HEK293 (cell line): ENCODE measurements at regions not wholly inside any gene's neighbourhood (a gene's known extent, or its start where the extent isn't known, plus 50 kb on each side); places are given as distances from the start of the nearest gene placed in this dataset.
A peak's percentile ranks its signal among the peaks of the same experiment; 100 is the strongest.

ENCODE experiments used
- CTCF ChIA-PET: fragments of 350-600 bp; formaldehyde crosslinking; extraction: SDS; loops from one replicate; lab custom pipeline; 2021; ENCODE audit warnings: antibody characterized with exemption; lab: Yijun Ruan, JAX
- POLR2A ChIA-PET: fragments of 300-600 bp; formaldehyde crosslinking; extraction: SDS; loops from one replicate; lab custom pipeline; 2020; ENCODE audit warnings: antibody characterized with exemption, inconsistent platforms; lab: Yijun Ruan, JAX
- H3K27ac ChIP-seq: fragments of 200-500 bp; sonication (Bioruptor generic); 2 replicates; pipeline ENCODE4 v1.5.1; 2014; ENCODE audit warnings: low read depth, low read length, control low read depth, inconsistent platforms; ENCODE audit errors: extremely low read depth
- H3K36me3 ChIP-seq, 2 experiments: fragments of 200-500 bp in 1 of 2; sonication (Bioruptor generic) in 1 of 2; 1 replicate in 1 of 2; 2 replicates in 1 of 2; pipeline ENCODE4 v1.5.1; 2014 to 2017; ENCODE audit warnings: inconsistent platforms in 2 of 2, low read length in 2 of 2; ENCODE audit not compliant: control insufficient read depth in 2 of 2, insufficient read depth in 1 of 2
- H3K4me1 ChIP-seq: fragments of 200-500 bp; sonication (Bioruptor generic); 2 replicates; pipeline ENCODE4 v1.5.1; 2014; ENCODE audit warnings: mild to moderate bottlenecking, low read length, inconsistent platforms; ENCODE audit not compliant: control insufficient read depth, insufficient read depth
- H3K4me3 ChIP-seq: 2 replicates; pipeline ENCODE4 v1.5.1; 2011; ENCODE audit warnings: low read depth, mild to moderate bottlenecking, control low read depth, low read length, moderate library complexity
- H3K9me3 ChIP-seq: fragments of 200-500 bp; sonication (Bioruptor generic); 2 replicates; pipeline ENCODE4 v1.5.1; 2014; ENCODE audit warnings: low read depth, low read length, inconsistent platforms; ENCODE audit not compliant: control insufficient read depth, insufficient read depth
- ELK4 ChIP-seq: IDR thresholded peaks from 2 replicates; pipeline ENCODE4 v1.6.1; 2011; ENCODE audit warnings: mild to moderate bottlenecking, low read depth, low read length, borderline replicate concordance
- GLI2 ChIP-seq: fragments of 450-650 bp; formaldehyde crosslinking; IDR thresholded peaks from 2 replicates; pipeline ENCODE4; 2017; ENCODE audit warnings: missing biosample characterization, missing genetic modification characterization, low read depth, borderline replicate concordance
- GLIS1 ChIP-seq: fragments of 450-650 bp; formaldehyde crosslinking; IDR thresholded peaks from 2 replicates; pipeline ENCODE4 v1.5.1; 2016; ENCODE audit warnings: missing biosample characterization, missing genetic modification characterization
- SCRT2 ChIP-seq: fragments of 450-650 bp; formaldehyde crosslinking; IDR thresholded peaks from 2 replicates; pipeline ENCODE4 v1.5.1; 2016; ENCODE audit warnings: missing biosample characterization, missing genetic modification characterization
- TCF7L2 ChIP-seq: IDR thresholded peaks from 2 replicates; pipeline ENCODE4 v1.6.1; 2011; ENCODE audit warnings: low read depth, mild to moderate bottlenecking, inconsistent platforms, low read length, moderate library complexity, borderline replicate concordance
- TRIM28 ChIP-seq: IDR thresholded peaks from 2 replicates; pipeline ENCODE4 v1.6.1; 2011; ENCODE audit warnings: low read length, control low read depth, borderline replicate concordance
- YY2 ChIP-seq: fragments of 450-650 bp; formaldehyde crosslinking; IDR thresholded peaks from 2 replicates; pipeline ENCODE4 v1.5.1; 2016; ENCODE audit warnings: missing biosample characterization, missing genetic modification characterization
- ZBTB20 ChIP-seq: fragments of 450-650 bp; formaldehyde crosslinking; IDR thresholded peaks from 2 replicates; pipeline ENCODE4 v1.5.1; 2016; ENCODE audit warnings: missing biosample characterization, missing genetic modification characterization
- ZBTB7A ChIP-seq: fragments of 450-650 bp; formaldehyde crosslinking; IDR thresholded peaks from 2 replicates; pipeline ENCODE4 v1.5.1; 2016; ENCODE audit warnings: low read depth, missing biosample characterization, missing genetic modification characterization
- ZFP69B ChIP-seq: fragments of 450-650 bp; formaldehyde crosslinking; IDR thresholded peaks from 2 replicates; pipeline ENCODE4 v1.5.1; 2016; ENCODE audit warnings: missing biosample characterization, missing genetic modification characterization
- ZNF121 ChIP-seq: fragments of 450-650 bp; formaldehyde crosslinking; IDR thresholded peaks from 2 replicates; pipeline ENCODE4 v1.5.1; 2016; ENCODE audit warnings: missing biosample characterization, missing genetic modification characterization
- ZNF214 ChIP-seq: fragments of 450-650 bp; formaldehyde crosslinking; IDR thresholded peaks from 2 replicates; pipeline ENCODE4 v1.5.1; 2017; ENCODE audit warnings: missing biosample characterization, mild to moderate bottlenecking, missing genetic modification characterization, borderline replicate concordance
- ZNF302 ChIP-seq: fragments of 450-650 bp; formaldehyde crosslinking; IDR thresholded peaks from 2 replicates; pipeline ENCODE4 v1.5.1; 2016; ENCODE audit warnings: missing biosample characterization, missing genetic modification characterization, low read depth
- ZNF362 ChIP-seq: fragments of 450-650 bp; formaldehyde crosslinking; IDR thresholded peaks from 2 replicates; pipeline ENCODE4 v1.5.1; 2016; ENCODE audit warnings: missing biosample characterization, missing genetic modification characterization
- ZNF473 ChIP-seq: fragments of 450-650 bp; formaldehyde crosslinking; IDR thresholded peaks from 2 replicates; pipeline ENCODE4 v1.5.1; 2017; ENCODE audit warnings: missing biosample characterization, missing genetic modification characterization
- ZNF521 ChIP-seq: fragments of 450-650 bp; formaldehyde crosslinking; IDR thresholded peaks from 2 replicates; pipeline ENCODE4 v1.5.1; 2017; ENCODE audit warnings: missing biosample characterization, mild to moderate bottlenecking, missing genetic modification characterization
- ZNF530 ChIP-seq: fragments of 450-650 bp; formaldehyde crosslinking; IDR thresholded peaks from 2 replicates; pipeline ENCODE4 v1.5.1; 2016; ENCODE audit warnings: low read depth, missing biosample characterization, missing genetic modification characterization
- ZNF585B ChIP-seq: fragments of 450-650 bp; formaldehyde crosslinking; IDR thresholded peaks from 2 replicates; pipeline ENCODE4 v1.5.1; 2016; ENCODE audit warnings: missing biosample characterization, missing genetic modification characterization
- ZNF629 ChIP-seq: fragments of 450-650 bp; formaldehyde crosslinking; IDR thresholded peaks from 2 replicates; pipeline ENCODE4 v1.5.1; 2017; ENCODE audit warnings: missing biosample characterization, missing genetic modification characterization
- ZNF660 ChIP-seq: fragments of 450-650 bp; IDR thresholded peaks from 2 replicates; pipeline ENCODE4 v1.5.1; 2018; ENCODE audit warnings: missing biosample characterization, mild to moderate bottlenecking, missing genetic modification characterization
- ZNF701 ChIP-seq: fragments of 450-650 bp; formaldehyde crosslinking; IDR thresholded peaks from 2 replicates; pipeline ENCODE4 v1.5.1; 2016; ENCODE audit warnings: missing biosample characterization, missing genetic modification characterization
- ZSCAN16 ChIP-seq: fragments of 450-650 bp; formaldehyde crosslinking; IDR thresholded peaks from 2 replicates; pipeline ENCODE4 v1.5.1; 2016; ENCODE audit warnings: missing biosample characterization, missing genetic modification characterization

GRCh38 chr13:63636316-63636993, 2220.8 kb upstream of the PCDH20 start:
- H3K4me1 ChIP-seq = no peaks in the 10 kb centered on the region
- no peak overlapping the region for H3K27ac ChIP-seq
- CTCF ChIA-PET = no interaction called here
- 0 out of 2 replicates have a peak overlapping the region, but pooled peaks have one; percentile 0 for H3K4me3 ChIP-seq
- H3K36me3 ChIP-seq = no peaks in the 10 kb centered on the region
- TF ChIP-seq TCF7L2 (peak; percentile 48; the same call in 1 of the 2 replicates), GLI2 (tag by site-specific recombination) (no peak), SCRT2 (tag by site-specific recombination) (no peak), TRIM28 (peak; percentile 93), ZNF701 (tag by site-specific recombination) (no peak), ZFP69B (tag by site-specific recombination) (no peak), ZNF629 (no peak), ZNF660 (tag by site-specific recombination) (peak; percentile 69; the same call in 1 of the 2 replicates)
- TF ChIP-seq, all 188 proteins: peak for 3
- POLR2A ChIA-PET = no interaction called here
- H3K9me3 ChIP-seq = no peaks in the 10 kb centered on the region

- H3K27ac ChIP-seq = no peak overlapping the region
- H3K36me3 ChIP-seq = no peaks in the 10 kb centered on the region
- no peak for TF ChIP-seq ZNF585B (tag by site-specific recombination)
- no peak for TF ChIP-seq GLIS1 (tag by site-specific recombination)
- TF ChIP-seq ZNF660 (tag by site-specific recombination) = no peak
- no peak for TF ChIP-seq ZNF473 (tag by site-specific recombination)
- TF ChIP-seq ZBTB20 (tag by site-specific recombination) = no peak
- no peak for TF ChIP-seq ZSCAN16 (tag by site-specific recombination)
- TF ChIP-seq ZNF362 = no peak
- no peak for TF ChIP-seq ZNF214 (tag by site-specific recombination)
- no peak for TF ChIP-seq ZNF302 (tag by site-specific recombination)
- CTCF ChIA-PET = interaction anchor here (0.6 kb wide), 1 partner anchor 254 kb away, joined by 3 read pairs; no protein-coding TSS in a partner anchor
- H3K9me3 ChIP-seq = no peaks in the 10 kb centered on the region
- POLR2A ChIA-PET = no interaction called here
- no peaks in the 10 kb centered on the region for H3K4me1 ChIP-seq
- no peak overlapping the region for H3K4me3 ChIP-seq
Measured at GRCh38 chr13:63632321-63632720, 2216.7 kb upstream of the PCDH20 start.

GRCh38 chr13:63631006-63631405, 2215.4 kb upstream of the PCDH20 start:
- Histone ChIP-seq H3K4me1 (no peaks in the 10 kb centered on the region), H3K9me3 (no peaks in the 10 kb centered on the region), H3K27ac (no peak overlapping the region), H3K36me3 (no peaks in the 10 kb centered on the region), H3K4me3 (no peak overlapping the region)
- CTCF ChIA-PET = no interaction called here
- TF ChIP-seq ZNF521 (no peak), YY2 (no peak), ZBTB7A (no peak), ZNF530 (tag by site-specific recombination) (no peak), ZNF121 (no peak), ELK4 (no peak)
- POLR2A ChIA-PET = no interaction called here
